Pancreas (tissue), 10 donors: ENCODE measurements at regions not wholly inside any gene's neighbourhood (a gene's known extent, or its start where the extent isn't known, plus 50 kb on each side); places are given as distances from the start of the nearest gene placed in this dataset.
"Not testable (repeated sequence)": the region's sequence is repeated elsewhere in the genome, so short reads cannot be mapped to it uniquely, and the experiment has no call there.

ENCODE experiments used
- ATAC-seq, 4 donors: fragments of 200-7000 bp; cut with Tn5 transposase; one replicate each; pipeline versions ENCODE4 v1.8.0 to v1.9.1; 2020; ENCODE audit warnings: mild to moderate bottlenecking in 4 of 4, moderate library complexity in 4 of 4
- DNase-seq, 6 donors: peaks; one replicate each; pipeline ENCODE4 v3.0.0-alpha.2; 2020
- FAIRE-seq: peaks from 2 replicates; lab custom pipeline; 2012; peaks lifted over from hg19 to GRCh38; lab: Jason Lieb, UNC
- H3K27ac ChIP-seq, 4 donors: fragments of 200-600 bp; sonication (generic); 1 replicate in 3 of 4; 2 replicates in 1 of 4; pipeline versions ENCODE4 v1.5.0 to v1.8.0; 2020
- H3K27me3 ChIP-seq, 4 donors: fragments of 200-600 bp; one replicate each; pipeline ENCODE4 v1.8.0; 2021
- H3K36me3 ChIP-seq, 3 donors: fragments of 200-600 bp; sonication (generic) in 1 of 3; one replicate each; pipeline versions ENCODE4 v1.5.0 to v1.8.0; 2020 to 2021
- H3K4me1 ChIP-seq, 3 donors: fragments of 200-600 bp; one replicate each; pipeline ENCODE4 v1.8.0; 2021
- H3K4me3 ChIP-seq, 4 donors: fragments of 200-600 bp; sonication (generic) in 2 of 4; one replicate each; pipeline versions ENCODE4 v1.5.0 to v1.8.0; 2020 to 2021
- H3K9me3 ChIP-seq, 4 donors: fragments of 200-600 bp; one replicate each; pipeline ENCODE4 v1.8.0; 2021
- CTCF ChIP-seq, 4 donors: fragments of 200-600 bp; sonication (generic) in 3 of 4; IDR thresholded peaks; one replicate each; pipeline versions ENCODE4 v1.5.0 to v1.8.0; 2021; ENCODE audit warnings: antibody characterized with exemption in 4 of 4
- WGBS, 2 donors: extraction: QIAGEN DNeasy Blood & Tissue Kit; methylation state at CpG; one replicate each; pipeline ENCODE4 v1.1.7; 2013; 5-methylcytosine and 5-hydroxymethylcytosine counted together
- intact Hi-C, 3 donors: fragments of 100-400 bp; cut with DNase I; formaldehyde crosslinking; loops; one replicate each; pipeline versions ENCODE4 v1.11.1 to v1.14.2; 2022
- donor health status: healthy with polysubstance abuse.
- donor health status: DM: no; HTN: no; CAD: no; lungs with moderate emphysema.
- donor health status: DM: no; HTN: no; CAD: no.
- donor health status: control.
- donor health status: control.
- donor health status: Bipolar disorder and iron deficiency.
- donor health status: DM: yes; HTN: yes; CAD: no.
- donor health status: DM: no; HTN: no; CAD: no.
- donor health status: DM: no; HTN: no; CAD: no.
- donor health status: DM: yes; HTN: yes; CAD: no.

GRCh38 chr14:26655128-26655527, 57.3 kb upstream of the NOVA1 start:
- H3K4me1 ChIP-seq: no peaks in the 10 kb centered on the region
- intact Hi-C loops: no loop called here
- H3K4me3 ChIP-seq: no peak overlapping the region
- H3K27me3 ChIP-seq: no peaks in the 10 kb centered on the region
- H3K9me3 ChIP-seq: no peaks in the 10 kb centered on the region
- no peak overlapping the region for H3K27ac ChIP-seq
- no peaks in the 10 kb centered on the region for H3K36me3 ChIP-seq
- WGBS, 2 donors: 83 to 85% methylated on average over 5 of the region's 5 CpGs
- DNase-seq (no peak), ATAC-seq (no peak), FAIRE-seq (no peak)
- no peak for TF ChIP-seq CTCF (IDR thresholded peaks at IDR 0.05)

- Histone ChIP-seq H3K4me3 (no peak overlapping the region), H3K27ac (no peak overlapping the region), H3K36me3 (no peaks in the 10 kb centered on the region), H3K9me3 (no peaks in the 10 kb centered on the region), H3K27me3 (no peaks in the 10 kb centered on the region), H3K4me1 (no peaks in the 10 kb centered on the region)
- no peak for TF ChIP-seq CTCF (IDR thresholded peaks at IDR 0.05)
- ATAC-seq (no peak), FAIRE-seq (no peak), DNase-seq (no peak)
- WGBS, 2 donors: 38 to 40% methylated on average over 1 of the region's 1 CpG
- intact Hi-C loops: no loop called here
Measured at GRCh38 chr14:26663506-26663905, 65.7 kb upstream of the NOVA1 start.

- ATAC-seq, H3K36me3 ChIP-seq, H3K9me3 ChIP-seq, FAIRE-seq, H3K27ac ChIP-seq, H3K27me3 ChIP-seq, DNase-seq, H3K4me3 ChIP-seq, intact Hi-C loops, H3K4me1 ChIP-seq: not testable (repeated sequence)
- 81 to 90% methylated on average over 15 to 28 of the region's 31 CpGs for WGBS, 2 donors
Measured at GRCh38 chr14:26678732-26679420, 81.0 kb upstream of the NOVA1 start.

- no peak for TF ChIP-seq CTCF (IDR thresholded peaks at IDR 0.05)
- no peak for FAIRE-seq
- 94 to 96% methylated on average over 1 of the region's 1 CpG for WGBS, 2 donors
Measured at GRCh38 chr14:26685401-26685800, 87.6 kb upstream of the NOVA1 start.

GRCh38 chr14:26687301-26687837, 89.5 kb upstream of the NOVA1 start:
- no peaks in the 10 kb centered on the region for H3K9me3 ChIP-seq
- no peaks in the 10 kb centered on the region for H3K36me3 ChIP-seq
- no peak for ATAC-seq
- no peak for FAIRE-seq
- WGBS, 2 donors: 56 to 61% methylated on average over 2 of the region's 2 CpGs
- no peak overlapping the region for H3K4me3 ChIP-seq
- H3K4me1 ChIP-seq: no peaks in the 10 kb centered on the region
- no peak overlapping the region for H3K27ac ChIP-seq
- no peaks in the 10 kb centered on the region for H3K27me3 ChIP-seq
- intact Hi-C loops: no loop called here
- no peak for DNase-seq
- TF ChIP-seq CTCF (IDR thresholded peaks at IDR 0.05): no peak

More at GRCh38 chr14:26685401-26685800, 87.6 kb upstream of the NOVA1 start:
- intact Hi-C loops: no loop called here
- Histone ChIP-seq H3K4me1 (no peaks in the 10 kb centered on the region), H3K36me3 (no peaks in the 10 kb centered on the region), H3K4me3 (no peak overlapping the region), H3K27me3 (no peaks in the 10 kb centered on the region), H3K27ac (no peak overlapping the region), H3K9me3 (no peaks in the 10 kb centered on the region)
- ATAC-seq (no peak), DNase-seq (no peak)
